GM13976 (cell line): ENCODE measurements at regions not wholly inside any gene's neighbourhood (a gene's known extent, or its start where the extent isn't known, plus 50 kb on each side); places are given as distances from the start of the nearest gene placed in this dataset.

Experiments used
- DNase-seq: peaks from one replicate; pipeline ENCODE4 v3.0.0; 2012; ENCODE audit warnings: low spot score
- in situ Hi-C: fragments of 300-500 bp; cut with MboI; formaldehyde crosslinking; loops from one replicate; pipeline ENCODE4 v1.12.0; 2022; ENCODE audit warnings: low sequenced_read_pairs, mixed read lengths, inconsistent platforms; ENCODE audit not compliant: unreplicated experiment
- TF ChIP-seq, protein P1 (sequence below): IDR thresholded peaks from 2 replicates; pipeline ENCODE4 v1.5.1; 2012; ENCODE audit warnings: borderline replicate concordance, mild to moderate bottlenecking; ENCODE audit not compliant: insufficient read depth; ENCODE audit errors: extremely low read depth, missing control alignments, control extremely low read depth

DNA sequence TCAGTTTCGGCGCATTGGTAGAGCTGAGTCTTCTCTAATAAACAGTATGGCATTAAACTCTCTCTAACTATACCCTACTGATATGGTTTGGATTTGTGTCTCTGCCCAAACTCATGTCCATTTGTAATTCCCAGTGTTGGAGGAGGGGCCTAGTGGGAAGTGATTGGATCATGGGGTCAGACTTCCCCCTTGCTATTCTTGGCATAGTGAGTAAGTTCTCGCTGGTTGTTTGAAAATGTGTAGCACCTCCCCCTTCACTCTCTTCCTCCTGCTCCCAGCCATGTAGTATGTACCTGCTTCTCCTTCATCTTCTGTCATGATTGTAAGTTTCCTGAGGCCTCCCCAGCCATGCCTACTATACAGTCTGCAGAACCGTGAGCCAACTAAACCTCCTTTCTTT is 682.7 kb upstream of the ARGLU1 start:
- in situ Hi-C loops: no loop called here
- TF ChIP-seq, protein P1, sequence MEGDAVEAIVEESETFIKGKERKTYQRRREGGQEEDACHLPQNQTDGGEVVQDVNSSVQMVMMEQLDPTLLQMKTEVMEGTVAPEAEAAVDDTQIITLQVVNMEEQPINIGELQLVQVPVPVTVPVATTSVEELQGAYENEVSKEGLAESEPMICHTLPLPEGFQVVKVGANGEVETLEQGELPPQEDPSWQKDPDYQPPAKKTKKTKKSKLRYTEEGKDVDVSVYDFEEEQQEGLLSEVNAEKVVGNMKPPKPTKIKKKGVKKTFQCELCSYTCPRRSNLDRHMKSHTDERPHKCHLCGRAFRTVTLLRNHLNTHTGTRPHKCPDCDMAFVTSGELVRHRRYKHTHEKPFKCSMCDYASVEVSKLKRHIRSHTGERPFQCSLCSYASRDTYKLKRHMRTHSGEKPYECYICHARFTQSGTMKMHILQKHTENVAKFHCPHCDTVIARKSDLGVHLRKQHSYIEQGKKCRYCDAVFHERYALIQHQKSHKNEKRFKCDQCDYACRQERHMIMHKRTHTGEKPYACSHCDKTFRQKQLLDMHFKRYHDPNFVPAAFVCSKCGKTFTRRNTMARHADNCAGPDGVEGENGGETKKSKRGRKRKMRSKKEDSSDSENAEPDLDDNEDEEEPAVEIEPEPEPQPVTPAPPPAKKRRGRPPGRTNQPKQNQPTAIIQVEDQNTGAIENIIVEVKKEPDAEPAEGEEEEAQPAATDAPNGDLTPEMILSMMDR: no peak
- DNase-seq: no peak

DNA sequence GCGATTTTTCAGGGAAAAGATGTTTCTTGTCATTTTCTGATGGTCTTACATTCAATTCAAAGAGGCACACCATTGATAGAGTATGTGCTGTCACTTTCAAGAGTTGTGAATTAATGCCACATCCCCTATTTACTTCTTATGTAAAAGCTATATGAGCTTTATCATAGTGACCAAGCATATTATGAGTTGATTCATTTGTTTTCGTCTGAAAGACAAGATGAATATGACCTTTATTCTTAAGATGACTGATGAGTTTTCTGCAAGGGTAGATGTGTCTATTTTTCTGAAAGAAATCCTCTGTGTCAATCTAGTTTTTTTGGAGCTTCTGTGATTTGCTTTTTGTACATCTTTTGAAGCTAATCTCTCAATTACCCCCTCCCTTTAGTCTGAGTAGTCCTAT is 676.3 kb upstream of the ARGLU1 start:
- DNase-seq: no peak
- TF ChIP-seq, protein P1: no peak
- in situ Hi-C loops: loop anchor here (25.0 kb wide), 1 partner anchor 418 kb away; no protein-coding TSS in a partner anchor

DNA sequence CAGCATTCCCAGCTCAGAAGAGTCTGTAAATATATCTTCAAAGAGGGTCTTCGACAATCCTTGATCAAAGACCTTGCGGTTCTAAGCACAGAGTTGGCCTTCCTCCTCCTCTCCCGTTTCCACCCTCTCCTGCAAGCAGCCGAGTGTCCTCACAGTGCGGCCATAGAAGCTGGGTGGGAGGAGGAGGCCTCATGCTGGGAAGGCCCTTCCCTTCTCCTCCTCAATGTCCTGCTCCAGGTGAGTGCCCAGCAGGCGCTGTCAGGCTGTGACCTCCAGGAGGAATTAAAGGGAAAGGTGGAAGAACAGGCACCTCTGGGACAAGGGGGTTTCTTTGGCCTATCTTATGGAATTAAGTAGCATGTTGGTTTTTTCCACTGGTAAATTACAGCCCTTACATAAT is 674.2 kb upstream of the ARGLU1 start:
- DNase-seq: no peak
- in situ Hi-C loops: loop anchor here (25.0 kb wide), 1 partner anchor 420 kb away; no protein-coding TSS in a partner anchor
- TF ChIP-seq, protein P1: no peak

DNA sequence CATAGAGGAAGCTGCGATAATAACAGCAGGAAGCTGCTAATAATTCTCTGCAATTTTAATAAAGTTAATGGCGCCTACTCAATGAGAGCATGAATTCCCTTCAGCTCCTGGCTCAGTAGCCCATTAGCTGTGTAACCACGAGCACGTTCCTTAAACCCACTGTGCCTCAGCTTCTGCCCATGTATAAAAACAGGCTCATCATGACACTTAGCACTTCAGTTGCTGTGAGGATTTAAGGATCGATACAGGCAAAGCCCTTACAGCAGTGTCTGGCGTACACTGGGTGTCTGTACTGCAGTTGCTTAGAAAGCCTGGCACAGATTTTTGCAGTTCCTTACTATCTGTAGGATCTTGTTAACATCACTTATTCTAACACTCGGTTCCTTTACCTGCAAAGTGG is 673.4 kb upstream of the ARGLU1 start:
- in situ Hi-C loops: loop anchor here (25.0 kb wide), 1 partner anchor 421 kb away; no protein-coding TSS in a partner anchor
- TF ChIP-seq, protein P1: no peak
- no peak for DNase-seq

DNA sequence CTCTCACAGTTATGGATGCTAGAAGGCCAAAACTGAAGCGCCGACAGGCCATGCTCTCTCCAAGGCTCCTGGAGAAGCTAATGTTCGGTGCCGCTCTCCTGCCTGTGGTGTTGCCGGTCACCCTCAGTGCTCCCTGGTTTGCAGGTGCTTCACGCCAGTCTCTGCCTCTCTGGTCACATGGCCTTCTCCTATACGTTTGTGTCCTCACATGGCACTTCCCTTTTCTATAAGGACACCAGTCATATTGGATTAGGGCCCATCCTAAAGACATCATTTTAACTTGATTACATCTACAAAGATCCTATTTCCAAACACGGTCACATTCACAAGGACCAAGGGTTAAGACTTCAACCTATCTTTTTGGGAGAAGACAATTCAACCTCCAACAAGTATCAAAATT is 671.3 kb upstream of the ARGLU1 start:
- no peak for DNase-seq
- TF ChIP-seq, protein P1: no peak

DNA sequence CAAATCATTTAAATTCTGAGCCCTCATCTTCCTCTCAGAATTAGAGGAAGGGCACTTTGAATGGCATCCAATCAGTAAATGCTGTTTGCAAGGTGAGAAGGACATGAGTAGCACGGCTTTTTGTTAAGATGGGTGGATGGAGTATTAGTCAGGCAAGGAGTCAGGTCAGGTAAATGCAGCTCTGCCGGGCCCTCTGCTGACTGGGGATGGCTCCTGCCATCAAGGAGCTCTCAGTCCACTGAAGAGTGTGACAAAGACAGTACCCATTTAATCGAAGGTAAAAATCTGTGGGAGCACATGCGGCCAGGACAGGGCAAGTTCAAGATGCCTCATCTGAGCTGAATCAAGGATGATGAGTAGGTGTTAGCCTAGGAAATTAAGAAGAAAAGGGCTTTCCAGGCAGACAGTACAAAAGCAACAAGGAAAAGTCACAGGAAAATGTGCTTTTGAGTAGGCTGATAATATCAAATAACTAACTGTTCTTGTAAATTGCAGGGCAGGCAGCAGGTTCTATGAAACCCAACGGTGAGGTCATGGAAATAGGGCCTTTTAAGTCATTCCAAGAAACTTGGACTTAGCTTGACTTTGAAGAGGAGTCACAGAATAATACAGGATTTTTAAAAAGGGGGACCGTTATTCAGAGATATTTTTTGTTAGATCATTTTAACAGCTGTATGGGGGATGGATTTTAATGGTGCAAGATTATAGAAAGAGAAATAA is 670.5 kb upstream of the ARGLU1 start:
- DNase-seq: no peak
- in situ Hi-C loops: loop anchor here (25.0 kb wide), 1 partner anchor 424 kb away; no protein-coding TSS in a partner anchor
- TF ChIP-seq, protein P1: no peak

More for the DNA sequence above, 671.3 kb upstream of the ARGLU1 start:
- in situ Hi-C loops: loop anchor here (25.0 kb wide), 1 partner anchor 423 kb away; no protein-coding TSS in a partner anchor
